SK-N-SH treated with all-trans-retinoic acid at 6 μM for 48 hours (cell line): ENCODE measurements at regions not wholly inside any gene's neighbourhood (a gene's known extent, or its start where the extent isn't known, plus 50 kb on each side); places are given as distances from the start of the nearest gene placed in this dataset.

Experiments used
- ATAC-seq: fragments of 200-7000 bp; cut with Tn5 transposase; 3 replicates; pipeline ENCODE4 v1.9.1; 2020; ENCODE audit warnings: mild to moderate bottlenecking, moderate library complexity
- ARNTL ChIP-seq: fragments of 450-650 bp; formaldehyde crosslinking; IDR thresholded peaks from 2 replicates; pipeline ENCODE4 v1.5.0; 2020; ENCODE audit warnings: low read depth, mild to moderate bottlenecking, moderate library complexity, borderline replicate concordance
- BACH2 ChIP-seq: fragments of 250-450 bp; sonication (Bioruptor Pico); IDR thresholded peaks from 2 replicates; pipeline ENCODE4 v1.9.0; 2021; ENCODE audit warnings: mild to moderate bottlenecking, borderline replicate concordance
- CSDC2 ChIP-seq: fragments of 250-450 bp; sonication (Bioruptor Pico); IDR thresholded peaks from 2 replicates; pipeline ENCODE4 v1.5.0; 2020; ENCODE audit warnings: mild to moderate bottlenecking, moderate library complexity
- ESRRG ChIP-seq: fragments of 250-450 bp; sonication (Bioruptor Pico); IDR thresholded peaks from 2 replicates; pipeline ENCODE4 v1.6.1; 2021; ENCODE audit warnings: mild to moderate bottlenecking
- ISL1 ChIP-seq: fragments of 250-450 bp; sonication (Bioruptor Pico); IDR thresholded peaks from 2 replicates; pipeline ENCODE4 v2.1.2; 2022; ENCODE audit warnings: mild to moderate bottlenecking, moderate library complexity
- PPARA ChIP-seq: fragments of 250-450 bp; sonication (Bioruptor Pico); IDR thresholded peaks from 2 replicates; pipeline ENCODE4 v1.5.0; 2020; ENCODE audit warnings: mild to moderate bottlenecking, borderline replicate concordance
- RARB ChIP-seq: fragments of 250-450 bp; sonication (Bioruptor Pico); IDR thresholded peaks from 2 replicates; pipeline ENCODE4 v1.8.0; 2021; ENCODE audit warnings: mild to moderate bottlenecking, moderate library complexity
- SNAI2 ChIP-seq: fragments of 250-450 bp; sonication (Bioruptor Pico); IDR thresholded peaks from 2 replicates; pipeline ENCODE4 v1.5.0; 2020; ENCODE audit warnings: mild to moderate bottlenecking, moderate library complexity
- TCF4 ChIP-seq: fragments of 250-450 bp; sonication (Bioruptor Pico); IDR thresholded peaks from 2 replicates; pipeline ENCODE4 v1.8.0; 2021; ENCODE audit warnings: mild to moderate bottlenecking, moderate library complexity, borderline replicate concordance
- TOX ChIP-seq: fragments of 250-450 bp; sonication (Bioruptor Pico); IDR thresholded peaks from 2 replicates; pipeline ENCODE4 v1.8.0; 2021; ENCODE audit warnings: mild to moderate bottlenecking, moderate library complexity, borderline replicate concordance
- ZC3H10 ChIP-seq: fragments of 250-450 bp; sonication (Bioruptor Pico); IDR thresholded peaks from 2 replicates; pipeline ENCODE4 v1.5.1; 2021; ENCODE audit warnings: mild to moderate bottlenecking, moderate library complexity
- ZFP3 ChIP-seq: fragments of 250-450 bp; sonication (Bioruptor Pico); IDR thresholded peaks from 2 replicates; pipeline ENCODE4 v1.5.0; 2020; ENCODE audit warnings: mild to moderate bottlenecking, moderate library complexity
- ZFP30 ChIP-seq: fragments of 450-650 bp; formaldehyde crosslinking; IDR thresholded peaks from 2 replicates; pipeline ENCODE4 v1.5.0; 2022; ENCODE audit warnings: mild to moderate bottlenecking, moderate library complexity
- ZNF565 ChIP-seq: fragments of 450-650 bp; formaldehyde crosslinking; conservative IDR thresholded peaks from 2 replicates; pipeline ENCODE4 v1.5.0; 2020; ENCODE audit warnings: low read depth, mild to moderate bottlenecking, moderate library complexity
- ZNF70 ChIP-seq: fragments of 450-650 bp; formaldehyde crosslinking; IDR thresholded peaks from 2 replicates; pipeline ENCODE4 v1.5.0; 2020; ENCODE audit warnings: mild to moderate bottlenecking, moderate library complexity
- ZNF8 ChIP-seq: fragments of 450-650 bp; formaldehyde crosslinking; IDR thresholded peaks from 2 replicates; pipeline ENCODE4 v1.5.0; 2020; ENCODE audit warnings: mild to moderate bottlenecking, moderate library complexity
- TF ChIP-seq, protein P1 (sequence below): fragments of 250-450 bp; sonication (Bioruptor Pico); IDR thresholded peaks from 2 replicates; pipeline ENCODE4 v1.5.0; 2020; ENCODE audit warnings: mild to moderate bottlenecking, moderate library complexity
- TF ChIP-seq, protein P2 (sequence below): fragments of 250-450 bp; sonication (Bioruptor Pico); IDR thresholded peaks from 2 replicates; pipeline ENCODE4 v1.5.1; 2020; ENCODE audit warnings: low read depth, mild to moderate bottlenecking, moderate library complexity
- TF ChIP-seq, protein P3 (sequence below): fragments of 250-450 bp; sonication (Bioruptor Pico); IDR thresholded peaks from 2 replicates; pipeline ENCODE4 v1.8.0; 2021; ENCODE audit warnings: low read depth, mild to moderate bottlenecking, moderate library complexity, borderline replicate concordance
- TF ChIP-seq, protein P4 (sequence below): fragments of 250-450 bp; sonication (Bioruptor Pico); IDR thresholded peaks from 2 replicates; pipeline ENCODE4 v1.8.0; 2020; ENCODE audit warnings: mild to moderate bottlenecking, moderate library complexity, borderline replicate concordance
- TF ChIP-seq, protein P5 (sequence below): fragments of 250-450 bp; sonication (Bioruptor Pico); IDR thresholded peaks from 2 replicates; pipeline ENCODE4 v1.5.1; 2021; ENCODE audit warnings: mild to moderate bottlenecking, moderate library complexity

DNA sequence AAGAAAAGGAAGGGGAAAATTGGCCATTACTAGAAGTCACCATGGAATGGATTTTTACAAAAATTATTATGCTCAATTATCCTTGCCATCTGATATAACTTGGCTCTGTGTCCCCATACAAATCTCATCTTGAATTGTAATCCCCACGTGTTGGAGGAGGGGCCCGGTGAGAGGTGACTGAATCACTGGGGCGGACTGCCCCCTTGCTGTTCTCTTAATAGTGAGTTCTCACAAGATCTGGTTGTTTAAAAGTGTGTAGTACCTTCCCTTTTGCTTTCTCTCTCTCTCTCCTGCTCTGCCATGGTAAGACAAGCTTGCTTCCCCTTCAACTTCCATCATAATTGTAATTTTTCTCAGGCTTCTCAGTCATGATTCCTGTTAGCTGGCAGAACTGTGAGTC is 1023.6 kb downstream of the XPNPEP1 start:
- TF ChIP-seq ZFP3 (CRISPR knock-in tag) (no peak), ZFP30 (no peak), ZNF8 (CRISPR knock-in tag) (no peak), ZNF70 (CRISPR knock-in tag) (no peak)
- TF ChIP-seq, all 23 proteins: peak for 0
- ATAC-seq, result peak; percentile 42; the same call in 2 of the 3 replicates

DNA sequence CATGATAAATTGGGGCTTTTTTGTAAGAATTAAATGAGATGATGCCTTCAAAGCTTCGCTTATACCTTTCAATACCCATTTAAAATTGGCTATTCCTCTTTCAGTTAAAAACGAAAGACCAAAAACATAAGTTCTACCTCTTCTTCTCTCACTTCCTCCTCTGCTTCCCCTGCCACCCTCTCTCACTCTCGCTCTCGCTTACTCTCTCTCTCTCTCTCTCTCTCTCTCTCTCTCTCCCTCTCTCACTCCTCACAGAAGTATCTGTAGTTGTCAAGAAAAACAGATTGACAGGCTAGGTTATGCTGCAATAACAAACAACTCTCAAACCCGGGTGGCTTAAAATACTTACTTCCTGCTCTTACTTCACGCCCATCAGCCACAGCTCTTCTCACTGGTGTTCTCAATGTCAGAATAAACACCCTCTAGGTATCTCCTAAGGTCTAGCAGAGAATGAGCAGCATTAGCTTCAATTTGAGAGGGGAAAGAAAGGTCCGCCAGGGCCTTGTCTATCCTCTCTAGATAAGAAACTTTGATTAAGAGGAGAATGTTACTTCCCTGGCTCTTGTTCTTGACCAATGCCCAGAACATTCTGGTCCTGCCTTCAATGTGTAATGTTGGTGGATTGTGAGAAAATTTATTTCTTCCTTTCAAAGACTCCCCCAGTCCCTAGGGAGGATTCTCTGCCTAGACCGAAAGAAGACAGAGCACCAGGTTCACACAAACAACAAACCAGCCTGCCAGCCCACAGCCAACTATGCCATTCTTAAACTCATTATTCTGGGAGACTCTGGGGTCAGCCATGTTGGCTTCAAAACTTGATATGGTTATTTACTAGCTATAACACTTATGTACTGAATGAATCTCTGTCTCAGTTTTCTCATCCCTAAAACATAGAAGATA is 1028.7 kb downstream of the XPNPEP1 start:
- no peak for ATAC-seq
- TF ChIP-seq ISL1 (CRISPR knock-in tag) (no peak), ARNTL (CRISPR knock-in tag) (no peak), SNAI2 (CRISPR knock-in tag) (no peak), ZC3H10 (CRISPR knock-in tag) (no peak), CSDC2 (CRISPR knock-in tag) (no peak), ZFP3 (CRISPR knock-in tag) (no peak), TOX (CRISPR knock-in tag) (no peak)

DNA sequence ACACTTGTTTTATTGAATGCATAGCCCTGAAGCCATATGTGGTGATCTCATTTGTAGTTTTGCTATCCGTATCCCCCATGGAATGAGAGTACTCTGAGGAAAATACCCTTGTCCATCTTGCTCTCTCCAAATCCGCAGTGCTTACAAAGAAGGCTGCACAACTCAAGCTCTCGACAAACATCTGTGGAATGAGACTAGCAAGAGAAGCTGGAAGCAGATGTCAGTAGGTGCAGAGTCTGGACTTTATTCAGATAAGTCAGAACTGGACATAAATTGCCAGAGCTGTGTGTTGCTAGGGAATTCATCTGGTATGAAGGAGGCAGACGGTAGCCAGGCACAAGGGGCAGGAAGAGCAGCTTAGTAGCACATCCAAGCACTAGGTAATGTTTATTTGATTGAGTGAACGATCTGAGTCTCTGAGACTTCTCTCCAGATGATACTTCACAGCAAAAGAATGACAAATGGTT is 1046.2 kb downstream of the XPNPEP1 start:
- ATAC-seq, result peak; percentile 94
- TF ChIP-seq BACH2 (CRISPR knock-in tag) (no peak), ZNF8 (CRISPR knock-in tag) (no peak), ARNTL (CRISPR knock-in tag) (no peak), ZFP30 (no peak), ESRRG (CRISPR knock-in tag) (no peak), ZNF70 (CRISPR knock-in tag) (no peak), TOX (CRISPR knock-in tag) (no peak), TCF4 (CRISPR knock-in tag) (0 out of 2 replicates have a peak, but pooled peaks have one; percentile 25), SNAI2 (CRISPR knock-in tag) (no peak)
- TF ChIP-seq, protein P1, sequence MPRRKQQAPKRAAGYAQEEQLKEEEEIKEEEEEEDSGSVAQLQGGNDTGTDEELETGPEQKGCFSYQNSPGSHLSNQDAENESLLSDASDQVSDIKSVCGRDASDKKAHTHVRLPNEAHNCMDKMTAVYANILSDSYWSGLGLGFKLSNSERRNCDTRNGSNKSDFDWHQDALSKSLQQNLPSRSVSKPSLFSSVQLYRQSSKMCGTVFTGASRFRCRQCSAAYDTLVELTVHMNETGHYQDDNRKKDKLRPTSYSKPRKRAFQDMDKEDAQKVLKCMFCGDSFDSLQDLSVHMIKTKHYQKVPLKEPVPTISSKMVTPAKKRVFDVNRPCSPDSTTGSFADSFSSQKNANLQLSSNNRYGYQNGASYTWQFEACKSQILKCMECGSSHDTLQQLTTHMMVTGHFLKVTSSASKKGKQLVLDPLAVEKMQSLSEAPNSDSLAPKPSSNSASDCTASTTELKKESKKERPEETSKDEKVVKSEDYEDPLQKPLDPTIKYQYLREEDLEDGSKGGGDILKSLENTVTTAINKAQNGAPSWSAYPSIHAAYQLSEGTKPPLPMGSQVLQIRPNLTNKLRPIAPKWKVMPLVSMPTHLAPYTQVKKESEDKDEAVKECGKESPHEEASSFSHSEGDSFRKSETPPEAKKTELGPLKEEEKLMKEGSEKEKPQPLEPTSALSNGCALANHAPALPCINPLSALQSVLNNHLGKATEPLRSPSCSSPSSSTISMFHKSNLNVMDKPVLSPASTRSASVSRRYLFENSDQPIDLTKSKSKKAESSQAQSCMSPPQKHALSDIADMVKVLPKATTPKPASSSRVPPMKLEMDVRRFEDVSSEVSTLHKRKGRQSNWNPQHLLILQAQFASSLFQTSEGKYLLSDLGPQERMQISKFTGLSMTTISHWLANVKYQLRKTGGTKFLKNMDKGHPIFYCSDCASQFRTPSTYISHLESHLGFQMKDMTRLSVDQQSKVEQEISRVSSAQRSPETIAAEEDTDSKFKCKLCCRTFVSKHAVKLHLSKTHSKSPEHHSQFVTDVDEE (CRISPR knock-in tag), result 0 out of 2 replicates have a peak, but pooled peaks have one; percentile 32

DNA sequence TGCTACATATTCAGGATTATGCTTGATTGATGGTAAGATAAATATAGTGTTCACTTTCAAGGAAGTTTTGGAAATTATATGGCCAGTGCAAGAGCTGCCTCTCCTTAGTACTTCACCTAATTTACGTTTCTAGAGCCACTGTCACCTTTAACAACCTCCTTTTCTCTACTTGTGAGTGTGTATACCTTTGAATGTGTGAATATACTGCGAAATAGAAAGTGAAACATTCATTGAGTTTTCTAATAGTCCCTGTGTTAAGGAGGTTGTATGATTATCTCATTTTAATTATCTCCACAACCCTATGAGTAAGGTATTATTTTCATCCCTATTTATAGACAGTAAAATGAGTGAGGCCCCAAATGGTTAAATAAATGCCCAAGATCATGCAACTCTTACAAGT is 1050.5 kb downstream of the XPNPEP1 start:
- no peak for ATAC-seq
- no peak for TF ChIP-seq TCF4 (CRISPR knock-in tag)
- TF ChIP-seq, protein P1 (CRISPR knock-in tag), result no peak
- TF ChIP-seq, protein P2, sequence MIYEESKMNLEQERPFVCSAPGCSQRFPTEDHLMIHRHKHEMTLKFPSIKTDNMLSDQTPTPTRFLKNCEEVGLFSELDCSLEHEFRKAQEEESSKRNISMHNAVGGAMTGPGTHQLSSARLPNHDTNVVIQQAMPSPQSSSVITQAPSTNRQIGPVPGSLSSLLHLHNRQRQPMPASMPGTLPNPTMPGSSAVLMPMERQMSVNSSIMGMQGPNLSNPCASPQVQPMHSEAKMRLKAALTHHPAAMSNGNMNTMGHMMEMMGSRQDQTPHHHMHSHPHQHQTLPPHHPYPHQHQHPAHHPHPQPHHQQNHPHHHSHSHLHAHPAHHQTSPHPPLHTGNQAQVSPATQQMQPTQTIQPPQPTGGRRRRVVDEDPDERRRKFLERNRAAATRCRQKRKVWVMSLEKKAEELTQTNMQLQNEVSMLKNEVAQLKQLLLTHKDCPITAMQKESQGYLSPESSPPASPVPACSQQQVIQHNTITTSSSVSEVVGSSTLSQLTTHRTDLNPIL, result no peak
- TF ChIP-seq ZNF565 (CRISPR knock-in tag), result no peak
- no peak for TF ChIP-seq TOX (CRISPR knock-in tag)
- TF ChIP-seq RARB (CRISPR knock-in tag), result no peak
- TF ChIP-seq, protein P3, sequence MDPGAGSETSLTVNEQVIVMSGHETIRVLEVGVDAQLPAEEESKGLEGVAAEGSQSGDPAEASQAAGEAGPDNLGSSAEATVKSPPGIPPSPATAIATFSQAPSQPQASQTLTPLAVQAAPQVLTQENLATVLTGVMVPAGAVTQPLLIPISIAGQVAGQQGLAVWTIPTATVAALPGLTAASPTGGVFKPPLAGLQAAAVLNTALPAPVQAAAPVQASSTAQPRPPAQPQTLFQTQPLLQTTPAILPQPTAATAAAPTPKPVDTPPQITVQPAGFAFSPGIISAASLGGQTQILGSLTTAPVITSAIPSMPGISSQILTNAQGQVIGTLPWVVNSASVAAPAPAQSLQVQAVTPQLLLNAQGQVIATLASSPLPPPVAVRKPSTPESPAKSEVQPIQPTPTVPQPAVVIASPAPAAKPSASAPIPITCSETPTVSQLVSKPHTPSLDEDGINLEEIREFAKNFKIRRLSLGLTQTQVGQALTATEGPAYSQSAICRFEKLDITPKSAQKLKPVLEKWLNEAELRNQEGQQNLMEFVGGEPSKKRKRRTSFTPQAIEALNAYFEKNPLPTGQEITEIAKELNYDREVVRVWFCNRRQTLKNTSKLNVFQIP (CRISPR knock-in tag), result no peak
- TF ChIP-seq ISL1 (CRISPR knock-in tag), result no peak
- no peak for TF ChIP-seq PPARA (CRISPR knock-in tag)
- TF ChIP-seq, protein P4, sequence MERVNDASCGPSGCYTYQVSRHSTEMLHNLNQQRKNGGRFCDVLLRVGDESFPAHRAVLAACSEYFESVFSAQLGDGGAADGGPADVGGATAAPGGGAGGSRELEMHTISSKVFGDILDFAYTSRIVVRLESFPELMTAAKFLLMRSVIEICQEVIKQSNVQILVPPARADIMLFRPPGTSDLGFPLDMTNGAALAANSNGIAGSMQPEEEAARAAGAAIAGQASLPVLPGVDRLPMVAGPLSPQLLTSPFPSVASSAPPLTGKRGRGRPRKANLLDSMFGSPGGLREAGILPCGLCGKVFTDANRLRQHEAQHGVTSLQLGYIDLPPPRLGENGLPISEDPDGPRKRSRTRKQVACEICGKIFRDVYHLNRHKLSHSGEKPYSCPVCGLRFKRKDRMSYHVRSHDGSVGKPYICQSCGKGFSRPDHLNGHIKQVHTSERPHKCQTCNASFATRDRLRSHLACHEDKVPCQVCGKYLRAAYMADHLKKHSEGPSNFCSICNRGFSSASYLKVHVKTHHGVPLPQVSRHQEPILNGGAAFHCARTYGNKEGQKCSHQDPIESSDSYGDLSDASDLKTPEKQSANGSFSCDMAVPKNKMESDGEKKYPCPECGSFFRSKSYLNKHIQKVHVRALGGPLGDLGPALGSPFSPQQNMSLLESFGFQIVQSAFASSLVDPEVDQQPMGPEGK (CRISPR knock-in tag), result no peak
- no peak for TF ChIP-seq ZFP3 (CRISPR knock-in tag)
- TF ChIP-seq SNAI2 (CRISPR knock-in tag), result no peak
- TF ChIP-seq ZC3H10 (CRISPR knock-in tag), result no peak
- no peak for TF ChIP-seq ZFP30
- no peak for TF ChIP-seq ARNTL (CRISPR knock-in tag)
- TF ChIP-seq BACH2 (CRISPR knock-in tag), result no peak
- no peak for TF ChIP-seq ZNF8 (CRISPR knock-in tag)
- TF ChIP-seq, protein P5, sequence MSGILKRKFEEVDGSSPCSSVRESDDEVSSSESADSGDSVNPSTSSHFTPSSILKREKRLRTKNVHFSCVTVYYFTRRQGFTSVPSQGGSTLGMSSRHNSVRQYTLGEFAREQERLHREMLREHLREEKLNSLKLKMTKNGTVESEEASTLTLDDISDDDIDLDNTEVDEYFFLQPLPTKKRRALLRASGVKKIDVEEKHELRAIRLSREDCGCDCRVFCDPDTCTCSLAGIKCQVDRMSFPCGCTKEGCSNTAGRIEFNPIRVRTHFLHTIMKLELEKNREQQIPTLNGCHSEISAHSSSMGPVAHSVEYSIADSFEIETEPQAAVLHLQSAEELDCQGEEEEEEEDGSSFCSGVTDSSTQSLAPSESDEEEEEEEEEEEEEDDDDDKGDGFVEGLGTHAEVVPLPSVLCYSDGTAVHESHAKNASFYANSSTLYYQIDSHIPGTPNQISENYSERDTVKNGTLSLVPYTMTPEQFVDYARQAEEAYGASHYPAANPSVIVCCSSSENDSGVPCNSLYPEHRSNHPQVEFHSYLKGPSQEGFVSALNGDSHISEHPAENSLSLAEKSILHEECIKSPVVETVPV (CRISPR knock-in tag), result no peak
- no peak for TF ChIP-seq ZNF70 (CRISPR knock-in tag)
